SK-N-SH (cell line): ENCODE measurements at regions not wholly inside any gene's neighbourhood (a gene's known extent, or its start where the extent isn't known, plus 50 kb on each side); places are given as distances from the start of the nearest gene placed in this dataset.

ENCODE experiments used
- CTCF ChIA-PET: fragments of 300-600, 350-600 bp; formaldehyde crosslinking; extraction: SDS; loops from one replicate; lab custom pipeline; 2021; lab: Yijun Ruan, JAX
- POLR2A ChIA-PET: fragments of 350-600 bp; sonication (Branson Sonifier 250); formaldehyde crosslinking; extraction: SDS; loops from one replicate; lab custom pipeline; 2020; ENCODE audit warnings: antibody characterized with exemption, inconsistent platforms; lab: Yijun Ruan, JAX
- DNase-seq: peaks from one replicate; pipeline ENCODE4 v3.0.0; 2012
- H2AFZ ChIP-seq: fragments of 200-600 bp; sonication (generic); 2 replicates; pipeline ENCODE4 v1.8.1; 2016; ENCODE audit warnings: antibody characterized with exemption, mild to moderate bottlenecking, low read depth
- H3F3A ChIP-seq: fragments of 200-600 bp; sonication (generic); replicated peaks from 2 replicates; pipeline ENCODE3; 2016; ENCODE audit warnings: antibody characterized with exemption, mild to moderate bottlenecking; ENCODE audit not compliant: insufficient read depth
- H3K27ac ChIP-seq, 2 experiments: fragments of 200-500 bp in 1 of 2; fragments of 200-600 bp in 1 of 2; sonication (Bioruptor generic) in 1 of 2; sonication (generic), shearing (Covaris generic) in 1 of 2; 2 replicates each; pipeline versions ENCODE4 v1.5.1 to v1.6.1; 2014 to 2016; ENCODE audit warnings: low read depth in 2 of 2, inconsistent platforms in 1 of 2, low read length in 1 of 2, mild to moderate bottlenecking in 1 of 2, mixed read lengths in 1 of 2
- H3K27me3 ChIP-seq: fragments of 200-600 bp; sonication (generic), shearing (Covaris generic); 2 replicates; pipeline ENCODE4 v1.6.1; 2016; ENCODE audit warnings: mixed run types; ENCODE audit not compliant: insufficient read depth
- H3K36me3 ChIP-seq, 2 experiments: fragments of 200-500 bp in 1 of 2; fragments of 200-600 bp in 1 of 2; sonication (Bioruptor generic) in 1 of 2; sonication (generic) in 1 of 2; replicated peaks in 1 of 2; 2 replicates each; pipeline versions ENCODE3 to v1.5.1; 2014 to 2016; ENCODE audit warnings: low read length in 1 of 2, mild to moderate bottlenecking in 1 of 2; ENCODE audit not compliant: insufficient read depth in 2 of 2, control insufficient read depth in 1 of 2
- H3K4me1 ChIP-seq, 2 experiments: fragments of 200-500 bp in 1 of 2; fragments of 200-600 bp in 1 of 2; sonication (Bioruptor generic) in 1 of 2; sonication (generic), shearing (Covaris generic) in 1 of 2; 2 replicates each; pipeline versions ENCODE4 v1.5.1 to v1.6.1; 2014 to 2016; ENCODE audit warnings: low read depth in 1 of 2, low read length in 1 of 2, mixed run types in 1 of 2; ENCODE audit not compliant: insufficient read depth in 2 of 2, control insufficient read depth in 1 of 2
- H3K4me2 ChIP-seq: fragments of 200-600 bp; sonication (generic), shearing (Covaris generic); 2 replicates; pipeline ENCODE4 v1.6.1; 2017; ENCODE audit warnings: mixed run types
- H3K4me3 ChIP-seq, 2 experiments: fragments of 200-500 bp in 1 of 2; fragments of 200-600 bp in 1 of 2; sonication (Bioruptor generic) in 1 of 2; sonication (generic), shearing (Covaris generic) in 1 of 2; 2 replicates each; pipeline versions ENCODE4 v1.5.1 to v1.8.1; 2014 to 2016; ENCODE audit warnings: low read depth in 2 of 2, inconsistent platforms in 1 of 2, low read length in 1 of 2, mild to moderate bottlenecking in 1 of 2, mixed read lengths in 1 of 2, moderate library complexity in 1 of 2
- H3K79me2 ChIP-seq: fragments of 200-600 bp; sonication (generic); 2 replicates; pipeline ENCODE4 v1.8.1; 2017; ENCODE audit warnings: mild to moderate bottlenecking; ENCODE audit not compliant: insufficient read depth
- H3K9ac ChIP-seq: fragments of 200-600 bp; sonication (generic); 2 replicates; pipeline ENCODE4 v1.6.1; 2017; ENCODE audit warnings: mixed run types
- H3K9me2 ChIP-seq: fragments of 200-600 bp; sonication (generic); 2 replicates; pipeline ENCODE4 v1.6.1; 2017; ENCODE audit warnings: mixed run types
- H3K9me3 ChIP-seq: fragments of 200-600 bp; sonication (generic); 2 replicates; pipeline ENCODE4 v1.6.1; 2017; ENCODE audit warnings: mixed run types, mild to moderate bottlenecking, moderate library complexity
- H4K20me1 ChIP-seq: fragments of 200-600 bp; sonication (generic); 2 replicates; pipeline ENCODE4 v1.6.1; 2017; ENCODE audit warnings: mild to moderate bottlenecking, mixed run types; ENCODE audit not compliant: insufficient read depth
- EZH2phosphoT487 ChIP-seq: fragments of 200-600 bp; sonication (generic); IDR thresholded peaks from 2 replicates; pipeline ENCODE4 v1.6.1; 2017; ENCODE audit warnings: low read depth, mixed run types, mild to moderate bottlenecking, antibody characterized with exemption, moderate library complexity, borderline replicate concordance
- FOSL2 ChIP-seq: IDR thresholded peaks from 2 replicates; pipeline ENCODE4 v1.4.0; 2012; ENCODE audit warnings: low read depth, mild to moderate bottlenecking, moderate library complexity, borderline replicate concordance
- GABPA ChIP-seq: IDR thresholded peaks from 2 replicates; pipeline ENCODE4 v1.4.0; 2012; ENCODE audit warnings: low read depth, mild to moderate bottlenecking
- GATA2 ChIP-seq: sonication (generic); formaldehyde crosslinking; IDR thresholded peaks from 2 replicates; pipeline ENCODE4 v1.5.0; 2020; ENCODE audit warnings: mild to moderate bottlenecking, missing genetic modification reagents
- NFIC ChIP-seq: IDR thresholded peaks from 2 replicates; pipeline ENCODE4 v1.4.0; 2012; ENCODE audit warnings: borderline replicate concordance
- POLR2AphosphoS5 ChIP-seq: IDR thresholded peaks from 2 replicates; pipeline ENCODE4 v1.6.1; 2012; ENCODE audit warnings: low read depth, low read length
- RAD21 ChIP-seq: IDR thresholded peaks from 2 replicates; pipeline ENCODE4 v1.6.1; 2012; ENCODE audit warnings: mild to moderate bottlenecking, low read length
- TAF1 ChIP-seq: IDR thresholded peaks from 2 replicates; pipeline ENCODE4 v1.6.1; 2012; ENCODE audit warnings: low read depth, mild to moderate bottlenecking, low read length, moderate library complexity, borderline replicate concordance
- TEAD4 ChIP-seq: IDR thresholded peaks from 2 replicates; pipeline ENCODE4 v1.4.0; 2012; ENCODE audit warnings: mild to moderate bottlenecking, borderline replicate concordance; ENCODE audit not compliant: insufficient read depth
- YY1 ChIP-seq: IDR thresholded peaks from 2 replicates; pipeline ENCODE4 v1.4.0; 2012; ENCODE audit warnings: low read depth, mild to moderate bottlenecking
- TF ChIP-seq, protein P1 (sequence below): fragments of 200-600 bp; sonication (generic); IDR thresholded peaks from 2 replicates; pipeline ENCODE4 v1.6.1; 2017; ENCODE audit warnings: antibody characterized with exemption, mild to moderate bottlenecking, moderate library complexity
- TF ChIP-seq, protein P2 (sequence below): IDR thresholded peaks from 2 replicates; pipeline ENCODE4 v1.6.1; 2012; ENCODE audit warnings: mild to moderate bottlenecking, low read depth, low read length, moderate library complexity
- TF ChIP-seq, protein P3 (sequence below): fragments of 150-350 bp; IDR thresholded peaks from 2 replicates; pipeline ENCODE4 v1.6.1; 2016; ENCODE audit warnings: mild to moderate bottlenecking, low read depth, low read length
- TF ChIP-seq, protein P4 (sequence below): fragments of 150-350 bp; IDR thresholded peaks from 2 replicates; pipeline ENCODE4 v1.6.1; 2017; ENCODE audit warnings: antibody characterized with exemption, low read length, low read depth, borderline replicate concordance
- TF ChIP-seq, protein P5 (sequence below): IDR thresholded peaks from 2 replicates; pipeline ENCODE4 v1.4.0; 2012; ENCODE audit warnings: low read depth, borderline replicate concordance

DNA sequence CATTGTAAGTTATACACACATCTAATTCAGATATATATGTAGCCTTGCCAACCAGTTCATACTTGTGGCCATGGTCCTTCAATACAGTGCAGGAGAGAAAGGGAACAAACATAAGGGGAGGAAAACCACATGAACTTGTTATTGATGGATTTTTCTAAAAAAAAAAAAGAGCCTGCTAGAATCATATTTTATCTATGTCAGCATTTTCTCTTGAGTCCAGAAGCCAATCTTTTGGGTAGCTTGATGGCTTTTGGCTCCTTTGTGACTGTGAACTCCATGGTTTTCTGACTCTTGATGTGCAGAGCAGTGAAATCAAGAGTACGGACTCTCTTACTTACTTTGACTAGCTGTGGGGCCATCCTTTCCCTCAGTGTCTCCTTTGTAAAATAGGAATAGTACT is 197.4 kb upstream of the DPH6 start (continued):
- TF ChIP-seq, protein P1, sequence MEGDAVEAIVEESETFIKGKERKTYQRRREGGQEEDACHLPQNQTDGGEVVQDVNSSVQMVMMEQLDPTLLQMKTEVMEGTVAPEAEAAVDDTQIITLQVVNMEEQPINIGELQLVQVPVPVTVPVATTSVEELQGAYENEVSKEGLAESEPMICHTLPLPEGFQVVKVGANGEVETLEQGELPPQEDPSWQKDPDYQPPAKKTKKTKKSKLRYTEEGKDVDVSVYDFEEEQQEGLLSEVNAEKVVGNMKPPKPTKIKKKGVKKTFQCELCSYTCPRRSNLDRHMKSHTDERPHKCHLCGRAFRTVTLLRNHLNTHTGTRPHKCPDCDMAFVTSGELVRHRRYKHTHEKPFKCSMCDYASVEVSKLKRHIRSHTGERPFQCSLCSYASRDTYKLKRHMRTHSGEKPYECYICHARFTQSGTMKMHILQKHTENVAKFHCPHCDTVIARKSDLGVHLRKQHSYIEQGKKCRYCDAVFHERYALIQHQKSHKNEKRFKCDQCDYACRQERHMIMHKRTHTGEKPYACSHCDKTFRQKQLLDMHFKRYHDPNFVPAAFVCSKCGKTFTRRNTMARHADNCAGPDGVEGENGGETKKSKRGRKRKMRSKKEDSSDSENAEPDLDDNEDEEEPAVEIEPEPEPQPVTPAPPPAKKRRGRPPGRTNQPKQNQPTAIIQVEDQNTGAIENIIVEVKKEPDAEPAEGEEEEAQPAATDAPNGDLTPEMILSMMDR: no peak
- TF ChIP-seq GATA2 (CRISPR knock-in tag) (no peak), POLR2AphosphoS5 (no peak), TAF1 (no peak), TEAD4 (no peak), GABPA (no peak), YY1 (no peak)
- TF ChIP-seq, protein P2, sequence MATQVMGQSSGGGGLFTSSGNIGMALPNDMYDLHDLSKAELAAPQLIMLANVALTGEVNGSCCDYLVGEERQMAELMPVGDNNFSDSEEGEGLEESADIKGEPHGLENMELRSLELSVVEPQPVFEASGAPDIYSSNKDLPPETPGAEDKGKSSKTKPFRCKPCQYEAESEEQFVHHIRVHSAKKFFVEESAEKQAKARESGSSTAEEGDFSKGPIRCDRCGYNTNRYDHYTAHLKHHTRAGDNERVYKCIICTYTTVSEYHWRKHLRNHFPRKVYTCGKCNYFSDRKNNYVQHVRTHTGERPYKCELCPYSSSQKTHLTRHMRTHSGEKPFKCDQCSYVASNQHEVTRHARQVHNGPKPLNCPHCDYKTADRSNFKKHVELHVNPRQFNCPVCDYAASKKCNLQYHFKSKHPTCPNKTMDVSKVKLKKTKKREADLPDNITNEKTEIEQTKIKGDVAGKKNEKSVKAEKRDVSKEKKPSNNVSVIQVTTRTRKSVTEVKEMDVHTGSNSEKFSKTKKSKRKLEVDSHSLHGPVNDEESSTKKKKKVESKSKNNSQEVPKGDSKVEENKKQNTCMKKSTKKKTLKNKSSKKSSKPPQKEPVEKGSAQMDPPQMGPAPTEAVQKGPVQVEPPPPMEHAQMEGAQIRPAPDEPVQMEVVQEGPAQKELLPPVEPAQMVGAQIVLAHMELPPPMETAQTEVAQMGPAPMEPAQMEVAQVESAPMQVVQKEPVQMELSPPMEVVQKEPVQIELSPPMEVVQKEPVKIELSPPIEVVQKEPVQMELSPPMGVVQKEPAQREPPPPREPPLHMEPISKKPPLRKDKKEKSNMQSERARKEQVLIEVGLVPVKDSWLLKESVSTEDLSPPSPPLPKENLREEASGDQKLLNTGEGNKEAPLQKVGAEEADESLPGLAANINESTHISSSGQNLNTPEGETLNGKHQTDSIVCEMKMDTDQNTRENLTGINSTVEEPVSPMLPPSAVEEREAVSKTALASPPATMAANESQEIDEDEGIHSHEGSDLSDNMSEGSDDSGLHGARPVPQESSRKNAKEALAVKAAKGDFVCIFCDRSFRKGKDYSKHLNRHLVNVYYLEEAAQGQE: no peak

DNA sequence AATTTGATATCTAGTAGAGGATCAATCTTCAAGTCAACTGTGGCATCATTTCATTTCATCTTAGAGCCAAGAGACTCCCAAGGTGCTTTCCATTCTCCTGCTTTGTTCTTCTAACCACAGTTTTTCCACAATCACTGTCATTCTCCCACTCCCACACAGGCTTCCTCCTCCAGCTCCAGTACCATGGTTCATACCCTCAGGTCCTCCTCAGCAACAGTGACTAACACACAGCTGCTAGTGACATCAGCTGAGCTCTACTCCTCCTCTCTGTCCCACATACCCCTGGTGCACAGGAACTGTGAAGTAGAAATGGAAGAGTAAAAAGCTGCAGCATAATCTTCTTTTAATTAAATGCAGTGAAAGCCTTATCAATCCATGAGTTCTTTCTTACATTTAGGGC is 200.2 kb upstream of the DPH6 start:
- Histone ChIP-seq H3K27me3 (no peaks in the 10 kb centered on the region), H3K4me2 (no peak overlapping the region), H3F3A (no peaks in the 10 kb centered on the region), H3K79me2 (no peaks in the 10 kb centered on the region), H3K36me3 (no peaks in the 10 kb centered on the region), H3K4me3 (no peak overlapping the region), H3K9ac (no peak overlapping the region), H2AFZ (no peak overlapping the region), H3K27ac (no peak overlapping the region), H3K9me3 (no peaks in the 10 kb centered on the region), H3K9me2 (no peaks in the 10 kb centered on the region), H3K4me1 (peaks cover 4 to 5% of the 10 kb centered on the region in 2 experiments; a peak in 2 of 4 replicates), H4K20me1 (no peaks in the 10 kb centered on the region)
- no peak for DNase-seq
- CTCF ChIA-PET: interaction anchor here (0.7 kb wide), 1 partner anchor 1287 kb away, joined by 3 read pairs; no protein-coding TSS in a partner anchor
- POLR2A ChIA-PET: no interaction called here
- TF ChIP-seq TEAD4 (no peak), GATA2 (CRISPR knock-in tag) (no peak), NFIC (no peak), FOSL2 (no peak), RAD21 (no peak), EZH2phosphoT487 (no peak)
- TF ChIP-seq, protein P3, sequence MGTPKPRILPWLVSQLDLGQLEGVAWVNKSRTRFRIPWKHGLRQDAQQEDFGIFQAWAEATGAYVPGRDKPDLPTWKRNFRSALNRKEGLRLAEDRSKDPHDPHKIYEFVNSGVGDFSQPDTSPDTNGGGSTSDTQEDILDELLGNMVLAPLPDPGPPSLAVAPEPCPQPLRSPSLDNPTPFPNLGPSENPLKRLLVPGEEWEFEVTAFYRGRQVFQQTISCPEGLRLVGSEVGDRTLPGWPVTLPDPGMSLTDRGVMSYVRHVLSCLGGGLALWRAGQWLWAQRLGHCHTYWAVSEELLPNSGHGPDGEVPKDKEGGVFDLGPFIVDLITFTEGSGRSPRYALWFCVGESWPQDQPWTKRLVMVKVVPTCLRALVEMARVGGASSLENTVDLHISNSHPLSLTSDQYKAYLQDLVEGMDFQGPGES: no peak
- TF ChIP-seq, protein P1: no peak
- TF ChIP-seq, protein P2: no peak
- TF ChIP-seq, protein P4, sequence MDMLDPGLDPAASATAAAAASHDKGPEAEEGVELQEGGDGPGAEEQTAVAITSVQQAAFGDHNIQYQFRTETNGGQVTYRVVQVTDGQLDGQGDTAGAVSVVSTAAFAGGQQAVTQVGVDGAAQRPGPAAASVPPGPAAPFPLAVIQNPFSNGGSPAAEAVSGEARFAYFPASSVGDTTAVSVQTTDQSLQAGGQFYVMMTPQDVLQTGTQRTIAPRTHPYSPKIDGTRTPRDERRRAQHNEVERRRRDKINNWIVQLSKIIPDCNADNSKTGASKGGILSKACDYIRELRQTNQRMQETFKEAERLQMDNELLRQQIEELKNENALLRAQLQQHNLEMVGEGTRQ: no peak
- TF ChIP-seq, protein P5, sequence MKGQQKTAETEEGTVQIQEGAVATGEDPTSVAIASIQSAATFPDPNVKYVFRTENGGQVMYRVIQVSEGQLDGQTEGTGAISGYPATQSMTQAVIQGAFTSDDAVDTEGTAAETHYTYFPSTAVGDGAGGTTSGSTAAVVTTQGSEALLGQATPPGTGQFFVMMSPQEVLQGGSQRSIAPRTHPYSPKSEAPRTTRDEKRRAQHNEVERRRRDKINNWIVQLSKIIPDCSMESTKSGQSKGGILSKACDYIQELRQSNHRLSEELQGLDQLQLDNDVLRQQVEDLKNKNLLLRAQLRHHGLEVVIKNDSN: no peak
